ENCODE measurements at regions not wholly inside any gene's neighbourhood (a gene's known extent, or its start where the extent isn't known, plus 50 kb on each side); places are given as distances from the start of the nearest gene placed in this dataset.

DNA sequence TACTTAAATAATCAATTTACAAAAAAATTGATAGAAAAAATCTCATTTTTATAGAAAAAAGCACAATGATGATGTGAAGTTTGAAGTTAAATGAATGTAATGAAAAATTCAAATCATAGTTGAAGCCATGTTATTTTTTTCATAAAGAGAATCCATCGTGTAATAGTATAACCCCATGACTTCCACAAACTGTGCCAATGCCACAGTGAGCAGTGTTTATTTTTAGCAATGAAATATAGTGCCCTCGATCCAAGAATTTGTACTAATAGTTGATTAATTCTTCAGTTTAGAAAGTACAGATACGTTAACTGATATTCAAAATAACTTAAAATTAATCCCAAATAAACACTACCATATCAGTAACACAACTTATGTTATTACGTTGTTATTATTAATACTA lies 225.9 kb downstream of the PTPRC start:
- DNase-seq: no peak

DNA sequence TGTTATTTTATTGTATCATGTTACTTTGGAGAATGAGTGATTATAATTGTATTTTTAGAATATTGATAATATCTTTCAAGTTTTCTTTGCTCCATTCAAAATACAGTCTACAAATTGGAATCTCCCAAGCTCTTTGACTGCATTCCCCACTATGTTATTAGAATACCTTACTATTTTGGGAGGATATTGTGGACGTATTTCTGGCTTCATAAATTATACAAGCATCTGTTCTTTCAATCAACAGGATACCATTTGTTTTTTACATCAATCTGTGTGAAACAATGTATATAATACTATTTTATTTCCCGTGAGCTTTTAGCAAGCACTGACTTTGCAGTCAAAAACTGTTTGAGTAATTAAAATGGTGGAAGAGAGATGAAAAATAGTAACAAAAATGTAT lies 226.5 kb downstream of the PTPRC start:
- DNase-seq: peak in 2 of 3 donors; percentile 26 to 53

DNA sequence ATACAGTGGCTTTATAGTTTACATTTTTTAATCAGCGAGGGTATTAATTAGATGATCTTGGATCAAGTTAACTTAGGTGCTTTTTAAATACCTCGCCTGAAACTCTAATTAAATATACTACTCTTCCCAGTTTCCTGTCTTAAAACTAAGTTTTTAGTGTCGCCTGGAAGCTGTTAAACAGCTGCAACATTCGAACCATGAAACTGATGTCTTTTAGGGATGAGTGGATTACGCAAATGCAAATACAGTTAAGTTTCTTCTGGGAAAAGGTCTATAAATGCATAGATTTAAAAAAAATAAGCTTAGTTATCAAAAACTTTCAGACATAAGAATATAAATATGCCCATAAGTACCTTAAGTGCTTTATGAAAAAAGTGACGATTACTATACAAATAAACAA lies 228.3 kb downstream of the PTPRC start:
- peak in 1 of 3 donors; percentile 57 for DNase-seq

DNA sequence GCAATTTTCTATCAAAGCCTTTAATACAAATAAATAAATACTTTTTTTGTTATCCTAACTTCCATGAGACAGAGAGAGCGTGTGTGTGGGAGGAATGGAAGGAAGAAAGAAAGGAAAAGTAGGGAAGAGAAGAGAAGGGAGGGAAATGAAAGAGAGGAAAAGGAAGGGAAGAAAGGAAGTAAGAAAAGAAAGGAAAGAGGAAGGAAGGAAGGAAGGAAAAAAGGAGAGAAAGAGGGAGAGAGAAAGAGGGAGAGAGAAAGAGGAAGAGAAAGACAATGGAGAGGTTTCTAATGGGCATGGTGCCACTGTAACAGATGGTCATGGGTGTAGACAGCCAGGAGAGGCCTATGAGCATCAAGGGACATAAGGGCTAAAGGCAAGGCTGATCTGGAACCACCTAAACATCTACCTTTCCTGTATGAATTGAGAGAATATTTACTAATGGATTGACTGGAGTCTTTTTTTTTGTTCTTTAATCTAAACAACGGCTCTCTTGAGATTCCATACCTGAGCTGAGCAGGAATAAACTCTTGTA lies 234.9 kb downstream of the PTPRC start:
- no peak for DNase-seq

DNA sequence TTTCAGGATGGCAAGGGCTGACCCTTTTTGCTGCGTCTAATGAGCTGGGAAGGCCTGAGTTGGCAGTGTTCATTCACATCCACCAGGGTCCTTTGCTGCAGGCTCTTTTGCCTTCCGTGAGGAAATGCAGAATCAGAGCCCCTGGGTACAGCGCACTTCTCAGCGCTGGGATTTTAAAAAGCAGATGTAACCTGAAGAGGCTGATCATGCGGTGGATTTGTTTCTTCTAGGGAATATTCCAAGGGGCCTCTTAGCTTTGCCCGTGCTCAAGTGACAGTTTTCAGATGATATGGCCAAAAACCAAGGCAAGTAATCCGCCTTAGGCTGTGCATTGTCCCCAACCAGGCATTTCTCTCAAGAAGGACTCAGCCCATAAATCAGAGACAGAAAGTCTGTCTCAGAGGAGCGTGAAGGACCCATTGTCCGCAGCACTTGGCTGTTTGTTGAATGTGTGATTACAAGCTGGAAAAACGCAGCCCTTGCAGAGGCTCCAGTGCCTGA lies 237.6 kb downstream of the PTPRC start:
- peak in 1 of 3 donors; percentile 51 for DNase-seq

DNA sequence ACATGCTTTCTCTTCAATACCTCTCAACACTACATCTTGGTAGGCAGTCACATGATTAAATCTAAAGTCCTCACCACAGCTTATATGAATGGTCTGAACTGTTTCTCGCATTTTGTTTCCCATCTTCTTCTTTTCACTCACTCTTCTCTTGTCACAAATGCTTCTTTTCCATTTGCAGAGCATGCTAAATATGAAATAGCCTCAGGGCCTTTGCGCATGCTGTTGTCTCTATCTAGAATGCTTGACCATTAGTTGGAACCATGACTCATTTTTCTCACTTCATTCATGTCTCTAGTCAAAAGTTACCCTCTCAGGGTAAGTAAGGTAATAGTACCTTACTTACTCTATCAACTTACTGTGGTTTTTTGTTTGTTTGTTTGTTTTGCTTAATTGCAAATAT lies 239.7 kb downstream of the PTPRC start:
- no peak for DNase-seq

DNA sequence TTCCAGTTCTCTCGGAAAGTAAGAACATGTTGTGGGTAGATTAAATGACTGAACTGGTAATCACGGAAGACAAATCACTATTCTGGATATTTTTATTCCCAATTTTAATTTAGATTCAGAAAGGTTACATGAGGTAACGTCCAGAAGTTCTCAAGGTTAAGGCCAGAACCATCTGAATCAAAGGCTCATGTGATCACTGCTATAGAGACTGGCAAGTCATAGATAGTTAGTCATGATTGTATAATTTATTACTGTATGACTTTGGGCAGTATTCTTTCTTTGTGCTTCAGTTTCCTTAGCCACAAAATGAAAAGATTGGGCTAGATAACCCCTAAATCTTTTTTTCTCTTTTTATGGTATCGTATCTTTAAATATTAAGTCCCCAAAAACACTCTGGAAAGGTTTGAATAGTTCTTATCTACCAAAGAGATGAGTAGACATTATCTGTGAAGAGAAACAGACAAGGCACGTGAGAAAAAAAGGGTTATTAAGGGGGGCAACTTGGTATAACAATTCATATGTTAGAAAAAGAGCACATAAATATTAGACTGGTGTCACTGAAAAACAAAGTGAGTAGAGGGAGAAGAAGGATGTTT lies 241.0 kb downstream of the PTPRC start:
- no peak for DNase-seq

DNA sequence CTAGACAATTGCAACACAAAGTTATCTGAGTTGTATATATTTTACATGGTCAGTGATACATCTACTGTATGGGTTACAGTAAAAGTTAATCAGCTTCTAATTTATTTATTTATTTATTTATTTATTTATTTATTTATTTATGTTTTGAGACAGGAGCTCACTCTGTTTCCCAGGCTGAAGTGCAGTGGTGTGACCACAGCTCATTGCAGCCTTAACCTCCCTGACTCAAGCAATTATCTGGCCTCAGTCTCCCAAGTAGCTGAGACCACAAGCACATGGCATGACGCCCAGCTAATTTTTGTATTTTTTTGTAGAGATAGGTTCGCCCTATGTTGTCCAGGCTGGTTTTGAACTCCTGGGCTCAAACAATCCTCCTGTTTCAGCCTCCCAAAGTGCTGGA lies 241.6 kb downstream of the PTPRC start:
- DNase-seq: no peak

DNA sequence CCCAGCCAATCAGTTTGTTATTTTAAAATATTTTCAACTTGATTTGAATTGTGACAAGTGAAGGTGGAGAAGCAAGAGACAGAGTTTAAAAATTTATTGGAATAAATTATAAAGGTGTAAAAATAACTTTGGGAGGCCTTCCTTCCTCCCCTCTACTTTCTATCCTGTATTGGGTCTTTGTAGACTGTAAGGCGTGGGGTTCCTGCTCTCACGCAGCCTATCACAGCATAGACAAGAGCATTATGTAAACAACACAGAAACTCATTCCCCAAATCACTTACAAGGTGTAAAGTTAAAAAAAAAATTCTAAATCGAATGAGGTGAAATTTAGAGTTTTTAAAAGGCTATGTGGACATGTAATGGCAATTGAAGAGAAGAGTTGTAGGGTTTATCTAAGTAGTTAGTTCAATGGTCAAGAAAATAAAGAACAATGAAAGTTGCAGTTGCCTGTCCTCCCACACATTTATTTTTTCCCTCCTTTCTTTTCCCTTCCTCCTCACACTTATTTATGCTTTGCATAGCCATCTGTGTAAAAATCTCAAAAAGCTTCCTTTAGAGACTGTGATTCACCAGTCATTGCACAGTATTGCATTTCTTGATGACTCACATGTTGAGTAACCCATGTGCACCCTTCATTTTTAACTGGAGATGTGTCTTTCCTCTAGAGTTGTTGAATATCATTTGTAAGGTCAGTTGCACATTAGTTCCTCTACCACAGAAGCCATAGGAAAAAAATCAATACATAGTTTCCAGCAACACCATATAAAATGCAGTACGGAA lies 242.2 kb downstream of the PTPRC start:
- DNase-seq: peak in 1 of 3 donors; percentile 87

DNA sequence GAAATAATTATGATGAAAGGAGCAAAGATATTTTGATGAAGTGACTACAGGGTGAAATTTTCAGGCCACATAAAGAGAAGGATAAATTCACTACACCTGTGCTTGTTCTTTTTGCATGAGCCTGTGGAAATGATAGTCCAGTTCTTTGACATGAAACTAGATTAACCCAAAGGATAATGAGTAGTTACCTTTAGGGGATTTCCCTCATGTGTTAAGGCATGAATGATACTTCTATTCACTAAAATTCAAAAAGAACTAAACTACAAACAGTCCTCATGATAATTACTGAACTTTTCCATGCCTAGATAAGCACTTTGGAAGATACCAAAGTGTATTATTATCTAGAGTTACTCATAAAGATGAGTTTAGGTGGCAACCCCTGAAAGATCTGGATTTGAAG lies 244.3 kb downstream of the PTPRC start:
- no peak for DNase-seq

DNA sequence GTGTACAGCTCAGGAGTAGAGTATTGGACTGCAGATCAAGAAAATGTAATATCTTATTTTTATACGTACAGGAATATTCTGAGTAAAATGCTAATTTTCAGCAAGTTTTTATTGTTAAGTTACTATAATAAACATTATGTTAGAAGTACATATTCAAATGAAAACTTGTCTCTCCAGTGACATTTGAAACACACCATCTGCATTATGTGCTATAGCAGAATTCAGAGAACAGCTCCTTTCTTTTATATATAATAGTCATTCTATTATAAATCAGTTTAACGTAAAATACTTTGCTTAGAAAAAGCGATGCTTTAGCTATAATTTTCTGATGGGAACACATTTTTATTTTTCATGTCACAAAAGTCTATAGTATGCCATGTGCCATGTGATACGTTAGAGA lies 249.0 kb downstream of the PTPRC start:
- no peak for DNase-seq

DNA sequence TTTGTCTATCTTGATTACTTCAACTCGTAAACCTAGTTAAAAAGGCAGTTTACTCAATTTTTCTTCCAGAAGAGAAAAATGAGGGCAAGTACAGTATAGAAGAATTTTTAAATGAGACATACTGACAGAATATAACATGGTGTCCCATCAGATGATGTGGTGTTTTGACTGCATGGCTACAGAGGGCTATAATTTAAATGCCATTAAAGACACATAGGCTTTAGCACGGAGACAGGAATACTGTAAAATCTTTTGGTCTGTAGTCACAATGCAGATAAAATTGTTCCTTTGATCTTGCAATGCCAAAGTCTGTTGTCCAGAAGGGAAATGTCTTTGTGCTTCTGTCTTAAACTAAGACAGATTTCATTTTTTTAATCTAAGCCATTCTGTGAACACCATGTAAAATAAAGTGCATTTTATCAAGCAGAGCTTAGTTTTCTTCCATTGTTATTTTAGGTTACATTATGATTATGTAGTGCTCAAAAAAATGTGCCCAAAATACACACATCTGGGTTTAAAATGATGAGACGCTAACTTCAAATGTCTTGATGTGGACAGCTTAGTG lies 249.6 kb downstream of the PTPRC start:
- DNase-seq: no peak

DNA sequence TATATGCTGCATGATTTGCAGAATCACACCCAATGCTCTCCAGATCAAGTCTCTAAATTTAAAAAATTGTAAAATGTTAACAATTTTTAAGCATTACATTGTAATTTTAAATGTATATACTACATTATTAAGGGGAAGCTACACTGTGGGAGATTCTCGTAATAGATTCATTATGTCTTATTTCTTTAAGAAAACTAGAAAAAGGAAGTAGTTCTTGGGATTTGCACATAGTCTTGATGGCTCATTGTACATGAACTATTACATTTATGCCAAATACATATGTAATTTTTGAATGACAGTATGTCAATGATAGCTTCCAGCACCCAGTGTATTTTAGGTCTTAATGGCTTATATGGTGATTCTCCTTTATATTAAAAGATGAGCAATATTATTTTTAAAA lies 250.3 kb downstream of the PTPRC start:
- no peak for DNase-seq

DNA sequence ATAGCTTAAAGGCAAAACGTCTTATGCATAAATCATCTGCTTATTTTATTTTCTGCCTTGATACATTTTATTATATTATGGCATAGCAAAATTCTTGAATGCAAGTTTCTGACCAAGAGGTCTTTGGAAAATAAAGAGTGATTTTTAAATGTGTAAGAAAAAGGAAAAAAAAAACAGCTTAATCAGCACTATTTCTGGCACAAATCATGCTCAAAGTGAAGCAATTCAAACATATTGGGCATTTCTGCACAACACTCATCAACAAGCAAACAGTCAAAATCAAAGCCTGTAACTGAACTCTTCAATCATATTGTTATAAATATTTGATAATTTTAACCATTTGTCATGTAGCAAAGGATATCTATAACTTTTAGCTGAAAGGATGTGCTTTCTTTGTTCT lies 250.9 kb downstream of the PTPRC start:
- DNase-seq: no peak

DNA sequence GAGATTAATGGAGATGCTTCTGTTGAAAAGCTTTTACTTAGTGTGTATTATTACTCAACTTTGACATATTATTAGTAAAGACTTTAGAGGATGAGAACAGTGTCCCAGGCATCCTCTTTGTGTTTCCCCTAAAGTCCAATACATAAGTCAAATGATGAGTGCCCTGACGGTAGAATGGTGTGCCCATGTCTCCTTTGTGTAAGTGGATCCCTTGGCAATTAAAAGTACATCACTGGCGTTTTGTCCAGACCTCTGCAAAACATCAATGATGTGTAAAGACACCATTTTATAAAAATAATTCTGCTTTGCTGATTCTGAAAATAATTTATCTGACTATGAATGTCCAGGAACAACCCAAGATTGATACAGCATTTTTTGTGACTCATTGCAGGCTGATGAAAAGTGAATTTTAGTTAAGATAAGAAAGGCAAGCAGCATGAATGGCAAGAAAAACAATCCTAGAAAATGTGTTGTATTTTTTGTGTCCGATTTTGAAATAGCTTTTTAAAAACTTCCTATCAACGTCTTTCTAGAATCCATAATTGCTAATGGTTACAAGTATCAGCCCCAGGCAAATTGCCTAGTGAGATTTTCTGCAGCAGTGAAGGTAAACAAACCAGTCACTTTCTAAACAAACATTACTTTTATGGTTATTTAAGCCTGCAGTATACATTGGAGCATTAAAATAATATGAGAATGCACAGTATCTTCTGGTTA lies 251.5 kb downstream of the PTPRC start:
- no peak for DNase-seq

DNA sequence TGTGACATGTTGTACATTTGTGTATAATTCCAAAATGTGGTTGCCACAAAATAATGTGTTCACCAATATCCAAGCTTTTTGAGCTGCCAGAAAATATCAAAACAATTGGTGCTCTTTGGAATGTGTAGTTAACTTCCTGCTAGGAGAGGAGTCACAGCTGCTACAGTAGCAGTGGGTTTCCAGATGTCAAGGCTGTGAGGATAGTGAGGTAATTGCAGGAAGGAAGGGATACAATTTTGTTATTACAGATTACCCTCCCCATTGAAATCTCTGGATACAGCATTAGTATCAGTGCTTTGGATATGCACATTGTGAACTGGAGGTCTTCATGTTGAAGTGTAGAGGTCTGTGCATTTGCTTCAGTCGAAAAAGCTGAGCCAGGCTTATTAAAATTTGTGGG lies 253.2 kb downstream of the PTPRC start:
- DNase-seq: peak in 1 of 3 donors; percentile 68

DNA sequence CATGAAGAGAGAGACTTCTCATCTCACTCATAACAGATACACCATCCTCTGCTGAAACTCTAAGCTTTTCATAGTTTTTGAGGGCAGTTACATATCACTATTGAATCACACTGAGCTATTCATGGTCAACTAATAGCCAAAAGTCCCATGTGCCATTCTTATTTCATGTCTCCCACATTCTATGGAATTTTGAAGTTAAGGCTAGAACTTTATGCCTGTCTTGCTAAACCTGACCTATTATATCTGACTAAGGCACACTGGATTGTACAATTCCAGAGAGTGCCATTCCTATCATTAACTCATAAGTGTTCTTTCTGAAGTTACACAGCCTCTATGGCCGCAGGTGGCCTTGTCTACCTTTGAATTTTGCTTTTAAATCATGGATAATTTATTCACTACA lies 254.3 kb downstream of the PTPRC start:
- no peak for DNase-seq

DNA sequence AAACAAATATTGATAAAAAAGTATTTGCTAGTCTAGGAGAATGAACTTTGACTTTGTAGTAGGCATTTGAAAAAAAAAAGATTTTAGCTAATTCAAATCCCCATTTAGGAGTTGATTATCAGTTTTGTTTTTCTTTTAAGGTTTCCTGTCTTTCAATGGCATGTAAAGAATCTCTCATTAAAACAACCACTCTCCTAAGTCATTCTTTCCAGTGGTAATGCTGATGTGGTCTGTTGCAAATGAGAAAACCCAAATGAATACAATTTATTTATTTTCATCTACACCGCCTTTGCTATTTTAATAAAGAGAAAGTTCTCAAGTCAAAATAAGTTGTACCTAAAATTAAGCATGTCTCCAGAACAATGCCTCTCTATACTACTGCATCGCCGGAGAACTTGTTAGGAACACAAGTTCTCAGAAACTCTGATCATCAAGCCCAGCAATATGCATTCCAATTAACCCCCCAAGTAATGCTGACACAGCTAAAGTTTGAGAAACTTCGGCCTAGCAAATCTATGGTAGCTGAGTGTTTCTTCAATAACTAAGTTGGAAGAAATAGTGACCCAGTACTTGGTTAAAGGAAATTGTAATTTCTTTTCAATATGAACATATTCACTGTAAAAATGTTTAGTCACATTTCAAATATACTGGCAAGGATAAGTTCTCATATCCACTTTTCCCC lies 255.1 kb downstream of the PTPRC start:
- no peak for DNase-seq

DNA sequence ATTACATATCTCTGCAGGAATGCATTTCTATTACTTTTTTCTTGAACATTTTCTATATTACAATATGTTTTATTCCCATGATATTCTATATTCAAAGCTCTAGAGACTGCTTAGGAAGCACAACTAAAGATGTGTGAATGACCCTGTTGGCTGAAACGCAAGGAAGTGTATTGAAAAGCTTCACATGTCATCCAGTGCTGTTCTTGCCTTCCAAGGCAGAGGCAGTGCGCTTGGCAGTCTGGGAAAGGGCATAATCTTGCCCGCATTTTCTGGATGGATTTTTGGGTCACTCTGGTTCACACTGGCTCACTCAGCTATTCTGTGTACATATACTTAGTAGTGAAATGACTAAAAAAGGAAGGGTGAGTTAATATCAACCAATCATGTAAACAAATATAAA lies 262.4 kb downstream of the PTPRC start:
- DNase-seq: peak in 1 of 3 donors; percentile 50

DNA sequence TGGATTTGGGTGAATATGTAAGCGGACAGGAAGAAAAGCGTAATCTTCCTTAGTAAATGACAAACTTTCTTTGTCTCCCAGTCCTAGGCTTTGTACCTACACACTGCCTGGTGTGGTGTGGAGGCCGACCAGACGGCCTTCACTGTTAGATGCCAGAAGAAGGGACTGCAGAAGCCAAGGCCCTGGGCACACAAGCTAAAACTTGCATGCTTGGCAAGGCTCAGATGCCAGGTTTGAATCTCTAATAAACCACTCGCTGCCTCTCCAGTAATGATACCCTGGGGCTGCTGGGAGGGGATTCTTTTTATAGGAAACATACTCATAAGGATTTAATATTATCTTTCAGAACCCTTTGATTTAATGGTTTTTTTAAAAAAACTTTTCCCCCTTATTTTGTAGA lies 263.8 kb downstream of the PTPRC start:
- DNase-seq: peak in 1 of 3 donors; percentile 51

DNA sequence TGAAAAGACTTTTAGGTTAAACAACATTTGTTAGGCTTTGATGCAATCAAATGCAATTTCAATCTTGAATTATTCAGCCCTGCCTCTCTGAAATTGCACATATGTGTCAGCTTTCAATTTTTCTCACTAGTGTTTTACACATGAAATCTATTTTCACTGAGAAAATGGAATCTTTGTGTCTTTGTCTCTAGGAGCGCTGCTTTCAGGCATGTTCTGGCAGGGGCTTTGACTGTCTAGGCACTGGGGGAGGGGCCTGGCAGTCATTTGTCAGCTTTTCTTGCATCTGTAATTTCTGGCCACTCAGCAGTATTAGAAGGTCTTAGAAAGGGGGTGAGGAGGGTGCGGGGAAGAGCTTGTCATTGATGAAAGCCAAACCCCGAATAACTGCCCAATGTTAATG lies 264.4 kb downstream of the PTPRC start:
- peak in 2 of 3 donors; percentile 51 to 81 for DNase-seq

DNA sequence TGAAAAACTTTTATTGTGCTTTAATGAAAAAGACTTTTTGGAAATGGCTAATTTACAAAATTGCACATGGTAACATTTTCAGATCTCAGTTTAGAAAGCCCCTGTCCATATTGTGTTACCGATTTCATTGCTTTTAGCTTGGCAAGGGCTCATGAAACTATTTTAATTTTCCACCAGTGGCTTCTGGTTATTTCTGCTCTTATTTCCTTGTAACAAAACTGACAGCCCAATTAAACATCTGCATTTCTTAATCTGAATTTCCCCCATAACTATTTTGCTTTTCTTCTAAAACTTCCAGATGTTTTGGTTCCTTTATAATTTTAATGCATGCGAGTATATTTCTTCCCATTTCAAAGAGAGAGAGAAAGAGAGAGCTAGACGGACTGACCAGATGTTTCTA lies 264.8 kb downstream of the PTPRC start:
- no peak for DNase-seq

All from muscle of back (tissue), 3 donors.